LoVo (cell line): ENCODE measurements at regions not wholly inside any gene's neighbourhood (a gene's known extent, or its start where the extent isn't known, plus 50 kb on each side); places are given as distances from the start of the nearest gene placed in this dataset.
A peak's percentile ranks its signal among the peaks of the same experiment; 100 is the strongest.
"Not testable (repeated sequence)": the region's sequence is repeated elsewhere in the genome, so short reads cannot be mapped to it uniquely, and the experiment has no call there.

Experiments
- DNase-seq: peaks from one replicate; pipeline ENCODE4 v3.0.0-alpha.2; 2016; ENCODE audit warnings: low spot score

GRCh38 chr12:131413471-131413870, 297.4 kb upstream of the SFSWAP start:
- no peak for DNase-seq

- not testable (repeated sequence) for DNase-seq
Observed at GRCh38 chr12:131414155-131414922, 296.6 kb upstream of the SFSWAP start.

DNA sequence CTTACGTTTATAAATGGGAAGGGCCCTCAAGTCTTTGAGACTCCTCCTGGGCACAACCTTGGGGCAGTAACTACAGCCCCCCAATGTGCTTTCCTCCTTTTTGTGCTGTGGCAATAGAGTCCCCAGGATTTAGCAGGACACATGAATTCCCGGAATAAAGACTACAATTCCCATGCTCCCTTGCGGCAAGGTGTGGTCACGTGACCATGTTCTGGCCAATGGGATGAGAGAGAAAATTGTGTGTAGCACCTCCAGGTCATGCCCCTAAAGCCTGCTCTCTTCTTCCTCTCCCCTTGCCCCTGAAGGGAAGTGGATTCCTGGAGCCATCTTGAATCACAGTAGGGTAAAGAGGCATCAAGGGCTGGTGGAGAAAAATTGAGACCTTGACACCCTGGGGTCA, 295.1 kb upstream of the SFSWAP start:
- DNase-seq: no peak

DNA sequence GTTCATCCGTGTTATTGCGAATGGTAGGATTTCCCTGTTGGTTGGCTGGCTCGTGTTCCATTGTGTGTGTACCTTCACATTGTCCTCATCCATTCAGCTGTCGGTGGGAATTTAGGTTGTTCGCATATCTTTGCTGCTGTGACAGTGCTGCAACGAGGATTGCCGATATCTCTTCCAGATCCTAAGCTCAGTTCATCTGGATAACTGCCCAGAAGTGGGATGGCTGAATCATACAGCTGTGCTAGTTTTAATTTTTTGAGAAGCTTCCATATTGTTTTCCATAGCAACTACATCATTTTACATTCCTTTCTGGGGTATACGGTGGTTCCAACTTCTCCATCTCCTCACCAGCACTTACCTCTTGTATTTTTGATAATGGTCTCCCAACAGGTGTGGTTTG, 292.8 kb upstream of the SFSWAP start:
- DNase-seq: no peak

GRCh38 chr12:131418884-131419283, 292.0 kb upstream of the SFSWAP start:
- DNase-seq: no peak

DNA sequence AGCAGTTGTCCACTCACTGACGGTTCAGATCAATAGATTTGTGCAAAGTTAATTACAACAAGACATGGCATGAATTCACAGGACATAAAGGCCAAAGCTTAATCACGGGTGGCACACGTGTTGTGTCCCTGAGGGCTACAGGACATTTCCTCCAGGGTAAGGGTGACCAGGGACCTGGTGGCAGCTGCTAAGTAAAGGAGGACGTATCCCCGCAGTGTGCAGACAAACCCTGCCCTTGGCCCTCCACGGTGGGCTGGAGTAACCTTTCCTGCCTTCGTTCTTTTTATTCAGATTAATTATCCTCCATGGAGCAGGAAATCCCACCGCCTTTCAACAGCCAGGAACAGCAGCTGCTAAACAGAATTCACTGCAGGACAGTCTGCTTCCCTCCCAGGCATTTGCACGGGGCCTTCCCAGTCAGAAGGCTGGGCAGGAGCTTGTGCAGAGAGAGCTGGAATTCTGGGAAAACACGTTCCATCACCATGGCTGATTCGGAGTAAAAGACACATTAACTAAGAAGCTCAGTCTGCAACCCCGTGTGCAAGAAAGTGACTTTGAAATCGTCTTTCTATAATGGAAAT, 289.9 kb upstream of the SFSWAP start:
- no peak for DNase-seq

GRCh38 chr12:131421509-131422186, 289.2 kb upstream of the SFSWAP start:
- DNase-seq: no peak

DNA sequence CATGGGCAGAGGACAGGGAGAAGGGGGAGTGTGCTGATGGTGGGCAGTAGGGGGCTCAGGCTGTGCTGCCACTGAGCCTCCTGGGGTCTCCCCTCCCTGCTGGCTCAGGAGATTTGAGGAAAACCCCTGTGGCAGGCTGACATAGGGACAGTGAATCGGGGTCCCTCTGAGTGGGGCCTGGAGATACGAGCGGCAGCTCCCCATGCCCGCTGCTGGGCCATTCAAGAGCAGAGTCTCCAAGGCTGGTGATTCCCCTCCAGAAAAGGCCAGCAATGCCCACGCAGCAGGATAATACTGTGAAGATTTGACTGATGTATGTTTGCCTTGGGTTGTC, 288.7 kb upstream of the SFSWAP start:
- DNase-seq: no peak

DNA sequence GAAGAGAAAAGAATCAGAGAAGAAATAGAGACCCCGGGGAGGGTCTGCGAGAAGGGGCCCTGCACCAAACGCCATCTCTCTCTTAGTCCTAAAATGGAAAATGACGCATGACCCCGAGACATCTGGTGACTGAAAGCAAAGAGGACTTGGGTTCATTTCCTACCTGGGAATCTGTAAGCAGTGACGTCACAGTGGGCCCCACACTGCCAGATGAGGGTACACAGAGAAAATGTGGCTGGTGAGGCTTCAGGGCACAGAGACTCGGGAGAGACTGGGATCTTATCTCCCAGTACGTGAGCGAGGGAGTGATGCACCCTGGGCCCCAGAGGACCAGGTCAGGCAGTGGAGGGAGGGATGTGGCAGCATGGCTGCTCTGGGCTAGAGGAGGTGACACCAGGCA, 288.1 kb upstream of the SFSWAP start:
- no peak for DNase-seq

DNA sequence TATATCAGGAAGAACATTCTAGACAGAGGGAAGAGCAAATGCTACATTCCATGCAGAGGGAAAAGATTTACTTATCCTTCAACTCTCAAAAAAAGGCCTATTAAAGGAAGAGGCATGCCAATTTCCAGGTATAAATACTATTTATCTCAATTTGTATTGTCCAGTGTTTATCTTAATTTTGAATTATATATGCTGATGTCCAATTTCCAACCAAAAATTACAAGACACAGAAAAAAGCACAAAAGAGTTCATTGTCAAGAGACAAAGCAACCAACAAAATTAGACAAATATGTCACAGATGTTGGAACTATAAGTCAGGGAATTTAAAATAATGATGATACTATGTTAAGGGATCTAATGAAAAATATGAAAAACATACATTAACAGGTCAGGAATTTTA, 286.6 kb upstream of the SFSWAP start:
- DNase-seq: no peak

- no peak for DNase-seq
Observed at GRCh38 chr12:131425112-131426075, 285.5 kb upstream of the SFSWAP start.

GRCh38 chr12:131428091-131428685, 282.7 kb upstream of the SFSWAP start:
- DNase-seq: no peak

DNA sequence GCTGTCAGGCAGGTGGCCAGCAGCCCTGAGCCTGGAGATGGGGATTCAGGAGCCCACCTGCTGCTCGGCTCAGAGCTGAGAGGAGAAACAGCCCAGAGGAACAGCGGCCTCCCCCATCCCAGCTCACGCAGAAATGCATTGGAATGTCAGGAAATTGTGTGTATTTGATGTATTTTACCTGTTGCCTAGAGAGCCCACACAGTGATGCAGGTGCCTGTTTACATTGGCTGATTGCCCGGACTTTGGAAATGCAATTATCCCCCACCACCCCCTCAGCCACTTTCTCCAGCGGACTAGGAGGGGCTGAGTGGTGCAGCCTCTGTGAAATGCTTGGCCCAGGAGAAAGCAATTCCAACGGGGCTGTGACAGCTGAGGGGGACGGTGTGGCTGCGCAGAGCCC, 281.7 kb upstream of the SFSWAP start:
- not testable (repeated sequence) for DNase-seq

- not testable (repeated sequence) for DNase-seq
Observed at GRCh38 chr12:131429697-131430096, 281.2 kb upstream of the SFSWAP start.

DNA sequence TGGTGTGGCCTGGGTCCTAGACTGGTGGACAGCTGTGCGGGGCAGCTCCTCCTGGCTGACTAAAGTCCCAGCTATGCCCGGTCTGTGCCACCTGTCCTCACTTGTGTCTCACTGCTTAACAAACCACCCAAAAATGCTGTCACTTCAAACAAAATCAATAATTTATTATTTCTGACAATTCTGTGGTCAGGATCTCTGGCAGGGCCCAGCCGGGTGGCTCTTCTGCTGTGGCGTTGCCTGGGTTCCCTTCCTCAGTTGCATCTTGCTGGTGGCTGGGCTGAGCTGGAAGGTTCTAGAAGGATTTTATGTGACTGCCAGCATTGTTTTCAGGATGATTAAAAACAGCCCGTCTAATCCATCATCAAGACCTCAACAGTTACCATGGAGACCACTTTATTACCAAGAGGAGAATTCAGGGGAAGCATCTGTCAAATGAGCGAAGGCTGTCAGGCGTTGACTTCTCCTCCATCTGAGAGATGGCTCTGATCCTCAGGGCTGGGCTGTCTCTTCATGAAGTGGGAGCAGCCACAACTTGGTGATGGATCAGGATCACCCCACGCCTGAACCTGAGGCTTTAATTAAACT, 280.6 kb upstream of the SFSWAP start:
- DNase-seq: no peak

GRCh38 chr12:131431126-131431655, 279.7 kb upstream of the SFSWAP start:
- DNase-seq: not testable (repeated sequence)

- DNase-seq: no peak
Observed at GRCh38 chr12:131432532-131433260, 278.2 kb upstream of the SFSWAP start.

DNA sequence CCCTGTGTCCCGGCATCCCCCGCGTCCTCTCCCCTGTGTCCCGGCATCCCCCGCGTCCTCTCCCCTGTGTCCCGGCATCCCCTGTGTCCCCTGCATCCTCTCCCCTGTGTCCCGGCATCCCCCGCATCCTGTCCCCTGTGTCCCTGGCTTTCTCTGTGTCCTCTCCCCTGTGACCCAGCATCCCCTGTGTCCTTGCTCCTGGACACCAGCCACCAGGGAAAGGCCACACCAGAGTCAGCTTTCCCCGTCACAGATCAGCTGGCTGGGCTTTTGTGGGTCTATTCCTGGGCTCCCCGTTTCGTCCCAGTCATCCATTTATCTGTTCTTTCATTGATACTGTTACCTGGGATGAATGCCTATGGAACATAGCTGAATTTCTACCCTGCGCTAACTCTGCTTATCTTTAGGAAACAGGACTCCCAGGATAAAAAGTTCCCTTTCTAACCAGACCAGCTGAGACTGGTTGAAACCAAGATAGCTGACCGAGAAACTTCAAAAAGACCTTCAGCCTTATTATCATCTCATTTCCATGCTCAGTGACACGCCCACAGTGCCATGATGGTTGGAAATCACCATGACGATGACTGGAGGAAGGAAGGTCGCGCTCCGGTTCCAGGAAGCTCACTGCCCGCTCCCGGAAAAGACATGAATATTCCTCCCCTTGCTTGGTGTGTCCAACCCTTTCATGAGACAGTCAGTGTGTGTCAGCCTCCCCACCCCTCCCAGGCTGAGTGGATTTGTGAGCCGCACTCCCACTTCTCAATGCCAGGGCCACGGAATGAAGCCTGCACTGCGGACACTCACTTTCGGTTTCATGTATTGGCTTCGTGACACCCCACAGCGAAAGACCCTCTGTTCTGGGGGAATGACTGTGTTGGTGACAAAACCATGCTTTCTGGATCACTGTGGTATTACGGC, 276.4 kb upstream of the SFSWAP start:
- peak; percentile 14 for DNase-seq

DNA sequence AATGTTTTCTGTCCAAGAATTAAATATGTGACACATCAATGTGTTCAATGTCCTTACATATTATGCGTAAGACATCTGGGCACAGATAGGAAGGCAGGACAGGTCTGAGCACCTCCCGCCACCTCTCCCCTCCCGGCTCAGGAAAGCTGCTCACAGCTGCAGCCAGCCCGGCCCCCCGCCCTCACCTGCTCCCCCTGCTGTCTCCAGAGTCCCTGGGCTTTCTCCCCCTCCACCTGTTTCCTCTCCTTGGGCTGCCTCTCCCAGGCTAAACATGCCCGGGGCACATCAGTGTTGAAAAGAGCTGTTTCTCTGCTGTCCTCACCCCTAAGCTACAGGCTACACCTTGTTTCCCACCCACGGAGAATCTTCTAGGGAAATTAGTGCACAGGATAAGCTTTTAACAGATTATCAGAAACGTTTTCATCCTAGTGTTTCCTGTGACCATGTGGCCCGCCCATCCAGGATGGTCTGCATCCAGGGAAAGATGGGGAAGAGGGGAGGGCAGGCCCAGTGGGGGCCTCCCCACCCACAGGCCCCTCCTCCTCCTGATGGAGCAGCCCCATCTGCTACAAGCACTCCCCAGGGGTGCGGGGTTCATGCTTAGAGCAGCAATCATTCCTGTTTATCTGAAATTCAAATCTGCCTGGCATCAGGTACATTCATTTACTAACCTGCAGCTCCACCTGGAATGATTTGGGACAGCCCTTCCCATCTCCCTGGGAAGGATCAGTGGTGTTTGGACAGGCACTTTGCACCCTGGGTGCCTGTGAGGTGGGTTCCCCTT, 273.8 kb upstream of the SFSWAP start:
- DNase-seq: no peak
